HG02588 (cell line): ENCODE measurements at regions not wholly inside any gene's neighbourhood (a gene's known extent, or its start where the extent isn't known, plus 50 kb on each side); places are given as distances from the start of the nearest gene placed in this dataset.

Experiments used
- ATAC-seq: cut with Tn5 transposase; IDR thresholded peaks from one replicate; pipeline ENCODE4 v1.9.1; 2021; ENCODE audit warnings: mild to moderate bottlenecking, moderate library complexity; ENCODE audit not compliant: unreplicated experiment

DNA sequence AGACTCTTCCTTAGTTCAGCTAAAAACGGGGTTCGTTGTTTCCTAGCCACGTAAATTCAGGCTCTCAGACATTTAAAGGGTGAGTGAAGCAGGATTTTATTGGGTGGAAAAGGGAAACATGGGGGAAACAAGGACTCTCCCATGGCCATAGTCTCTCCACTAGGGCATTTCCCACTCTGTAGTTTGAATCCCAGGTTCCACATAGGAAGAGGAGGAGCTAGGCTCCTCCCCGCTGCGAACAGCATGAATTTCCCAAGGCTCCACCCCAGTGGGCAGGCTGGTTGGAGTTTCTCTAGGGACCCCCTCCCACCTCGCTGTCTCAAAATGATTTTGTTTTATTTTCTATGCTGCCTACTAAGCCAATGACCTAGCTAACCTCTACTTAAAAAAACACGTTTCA is 2170.8 kb upstream of the PCDH20 start:
- no peak for ATAC-seq

DNA sequence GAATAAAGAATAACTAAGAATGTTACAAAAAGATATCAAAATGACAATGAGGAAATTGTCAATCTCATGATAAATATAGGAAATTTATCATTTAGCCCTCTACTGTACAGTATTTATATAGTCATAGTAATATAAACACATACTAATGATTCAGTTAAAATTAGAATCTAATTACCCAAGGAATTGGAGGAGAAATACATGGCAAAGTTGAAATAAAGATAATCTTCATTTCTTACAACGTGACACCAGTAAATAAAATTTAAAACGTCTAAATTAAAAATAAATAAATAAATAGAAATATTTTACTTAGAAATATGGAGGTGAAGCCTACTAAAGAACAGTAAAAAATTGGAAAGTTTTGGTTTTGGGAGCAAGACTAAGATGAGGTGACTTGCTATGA is 2163.1 kb upstream of the PCDH20 start:
- ATAC-seq = no peak

DNA sequence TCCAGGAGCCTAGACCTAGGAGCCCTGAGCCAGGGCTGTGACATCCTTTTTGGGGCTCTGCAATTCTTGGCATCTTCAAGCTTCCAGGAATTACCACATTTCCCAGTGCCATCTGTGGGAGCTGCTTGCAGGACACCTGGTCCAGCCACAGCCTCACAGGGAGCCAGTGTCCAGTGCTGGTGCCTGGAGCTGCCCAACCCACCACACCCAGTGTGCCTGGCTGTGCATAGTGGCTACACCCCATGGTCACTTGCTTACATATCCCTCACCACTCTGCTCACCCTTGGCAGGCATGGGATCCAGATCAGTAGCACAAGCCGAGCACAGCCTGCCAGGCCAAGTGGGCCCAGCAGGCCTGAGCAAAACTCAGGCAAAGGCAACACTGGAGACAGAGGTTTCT is 2151.4 kb upstream of the PCDH20 start:
- no peak for ATAC-seq

DNA sequence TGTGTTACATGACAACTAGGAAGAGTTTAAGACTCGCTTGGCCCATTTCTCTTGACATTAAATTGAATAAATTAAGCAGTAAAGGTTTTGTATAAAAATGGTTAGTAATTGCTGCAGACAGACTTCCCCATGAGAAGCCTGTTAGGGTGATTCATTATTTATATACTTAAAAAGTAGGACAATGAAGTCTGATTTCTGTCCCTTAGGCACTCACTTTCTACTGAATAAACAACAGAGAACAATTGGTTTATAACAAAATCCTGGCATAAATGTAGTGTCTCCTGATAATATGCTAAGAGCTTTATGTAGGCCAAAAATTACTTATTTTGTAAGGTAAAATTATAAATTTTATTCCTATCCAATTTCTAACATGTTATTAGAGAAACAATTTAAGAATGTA is 2138.5 kb upstream of the PCDH20 start:
- no peak for ATAC-seq

DNA sequence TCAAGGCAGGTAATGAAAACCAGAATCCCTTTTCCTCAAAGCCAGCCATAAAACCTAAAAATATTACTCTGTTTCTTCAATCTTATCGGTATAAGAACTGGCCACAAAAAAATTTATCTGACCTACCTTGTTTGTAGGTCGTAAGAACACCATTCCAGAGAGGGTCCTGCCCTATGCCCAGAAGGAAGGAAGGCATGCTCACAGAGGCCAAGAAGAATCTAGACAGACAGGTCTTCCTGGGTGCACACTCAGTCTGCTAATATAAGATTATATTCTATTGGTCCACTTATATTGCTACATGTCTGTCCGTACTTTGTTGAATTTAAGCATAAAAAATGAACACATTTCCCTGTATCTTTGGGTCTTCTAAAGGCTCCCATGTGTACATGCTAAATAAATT is 2136.1 kb upstream of the PCDH20 start:
- no peak for ATAC-seq

DNA sequence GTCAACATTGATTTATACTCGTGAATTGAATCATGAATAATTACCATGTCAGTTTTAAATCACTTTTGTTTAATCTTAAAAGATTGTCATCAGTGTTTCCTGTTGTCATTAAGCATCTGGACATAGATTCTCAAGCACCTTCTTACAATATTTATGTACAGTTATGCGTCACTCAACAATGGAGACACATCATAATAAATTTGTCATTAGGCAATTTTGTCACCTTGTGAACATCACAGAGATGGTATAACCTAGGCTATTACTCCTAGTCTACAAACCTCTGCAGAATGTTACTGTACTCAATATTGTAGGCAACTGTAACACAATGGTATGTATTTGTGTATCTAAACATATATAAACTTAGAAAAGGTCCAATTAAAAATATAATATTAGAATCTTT is 2130.9 kb upstream of the PCDH20 start:
- no peak for ATAC-seq

DNA sequence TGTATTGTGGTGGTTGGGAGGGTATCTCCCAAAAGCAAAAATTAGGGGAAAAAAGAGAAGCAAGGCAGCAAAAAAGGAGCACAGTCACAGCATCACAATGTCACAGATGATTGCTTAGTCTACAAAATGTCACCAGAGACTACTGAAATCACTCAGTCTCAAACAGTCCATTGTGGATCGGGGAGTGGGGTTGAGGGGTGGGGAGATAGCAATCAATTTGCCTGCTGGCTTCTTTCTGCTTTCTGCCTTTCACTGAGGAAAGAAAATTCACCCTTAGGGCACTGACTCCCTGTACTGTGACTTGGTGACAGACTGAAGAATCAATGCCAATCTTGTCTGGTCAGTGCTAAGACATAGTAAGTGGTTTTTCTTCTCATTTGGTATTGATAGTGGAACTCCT is 2127.1 kb upstream of the PCDH20 start:
- no peak for ATAC-seq

DNA sequence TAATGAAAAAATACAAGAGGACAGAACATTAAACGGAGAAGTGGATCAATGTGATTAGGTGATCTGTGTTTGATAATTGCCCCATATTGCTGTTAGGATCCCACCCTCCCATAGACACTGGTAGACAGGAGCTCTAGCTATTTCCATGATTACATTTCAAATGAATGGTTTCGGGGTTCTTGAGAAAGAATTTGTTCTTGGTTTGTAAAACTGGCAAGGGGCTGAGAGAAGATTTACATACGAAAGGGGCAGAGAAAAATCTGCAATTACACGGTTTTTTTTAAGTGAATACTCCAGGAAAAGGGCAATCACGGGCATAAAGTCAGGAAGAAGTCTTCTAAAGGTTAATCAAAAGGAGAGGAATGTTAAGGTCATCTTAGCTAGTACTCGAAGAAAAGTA is 2125.7 kb upstream of the PCDH20 start:
- no peak for ATAC-seq

DNA sequence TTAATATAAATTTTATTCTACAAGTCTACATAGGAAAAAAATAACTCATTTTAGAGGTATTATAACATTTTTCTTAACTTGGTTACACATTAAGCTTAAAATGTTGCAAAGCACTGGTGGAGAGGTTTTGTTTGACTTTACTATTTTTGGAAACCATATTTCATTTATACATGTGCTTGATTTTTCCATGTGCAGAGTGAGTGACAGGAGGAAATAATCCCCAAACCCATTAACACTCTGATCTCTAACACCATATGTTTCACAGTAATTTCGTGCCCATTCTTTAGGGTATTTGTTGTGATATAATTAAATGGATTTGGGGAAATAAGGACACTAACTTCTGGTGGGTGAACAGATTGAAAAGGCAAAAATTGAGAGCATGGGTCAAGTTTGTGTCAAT is 2124.4 kb upstream of the PCDH20 start:
- ATAC-seq = no peak

DNA sequence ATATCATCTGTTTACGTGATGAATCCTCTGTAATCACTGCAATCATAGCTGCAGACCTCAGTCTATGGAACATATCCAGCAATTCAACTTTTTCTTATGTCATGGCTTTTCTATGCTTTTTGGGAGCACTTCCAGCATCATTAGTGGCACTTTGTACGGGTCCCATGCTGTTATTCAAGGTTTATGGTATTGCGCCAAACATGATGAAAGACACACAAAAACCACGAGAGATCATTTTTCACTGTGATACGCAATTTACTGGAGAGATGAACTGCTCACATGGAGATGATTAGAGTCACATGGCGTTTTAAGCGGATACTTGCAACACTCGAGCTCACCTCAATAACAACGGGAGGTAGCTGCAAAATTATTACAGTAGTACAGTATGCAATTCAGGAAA is 2101.7 kb upstream of the PCDH20 start:
- ATAC-seq = no peak

DNA sequence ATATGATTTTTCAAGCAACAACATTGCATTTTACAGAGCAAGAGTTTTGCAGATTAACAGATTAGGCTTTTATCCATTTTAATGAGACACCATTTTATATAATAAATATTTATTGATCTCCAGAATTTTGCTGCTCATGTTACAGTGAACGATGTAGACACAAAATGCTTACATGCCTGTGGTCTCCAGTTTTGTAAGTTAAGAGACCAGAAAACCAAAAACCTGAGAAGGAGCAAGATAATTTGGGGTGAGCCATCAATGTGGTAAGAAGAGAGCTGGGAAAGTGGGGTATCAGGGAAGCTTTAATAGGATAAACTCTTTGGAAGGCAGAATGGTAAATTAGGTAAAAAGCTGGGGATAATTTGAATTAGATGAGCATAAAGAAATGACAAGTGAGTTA is 2100.5 kb upstream of the PCDH20 start:
- ATAC-seq = no peak

DNA sequence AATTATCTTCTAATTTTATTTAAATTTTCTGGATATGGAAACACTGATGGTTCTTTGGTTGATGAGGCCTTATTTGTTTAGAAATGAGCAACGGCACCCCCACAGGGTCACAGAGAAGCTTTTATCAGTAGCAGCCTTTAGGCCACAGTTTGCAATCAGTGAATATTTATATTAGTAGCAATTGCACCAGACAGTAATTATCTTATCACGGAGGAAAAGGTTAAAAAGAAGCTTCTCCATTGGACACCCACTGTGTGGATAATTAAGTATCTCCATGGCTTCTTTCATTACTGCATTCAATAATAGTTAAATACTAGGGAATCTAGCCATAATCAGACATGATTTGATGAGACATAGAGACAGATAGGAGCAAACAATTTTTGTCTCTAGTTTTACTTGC is 2099.2 kb upstream of the PCDH20 start:
- no peak for ATAC-seq

DNA sequence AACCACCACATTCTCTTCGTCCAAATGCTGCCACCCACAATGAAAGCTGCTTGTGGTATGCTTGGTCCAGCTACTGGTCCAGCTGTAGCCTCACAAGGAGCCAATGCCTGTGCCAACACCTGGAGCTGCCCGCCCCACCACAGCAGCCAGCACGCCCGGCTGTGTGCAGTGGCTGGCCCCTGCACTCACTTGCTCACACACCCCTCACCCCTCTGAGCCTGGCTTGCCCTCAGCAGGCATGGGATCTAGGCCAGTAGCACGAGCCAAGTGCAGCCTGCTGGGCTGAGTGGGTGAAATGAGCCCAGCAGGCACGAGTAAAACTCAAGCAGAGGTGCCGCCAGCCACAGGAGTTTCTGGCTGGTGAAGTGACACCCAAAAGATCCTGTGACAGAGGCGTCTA is 2096.4 kb upstream of the PCDH20 start:
- ATAC-seq = no peak

DNA sequence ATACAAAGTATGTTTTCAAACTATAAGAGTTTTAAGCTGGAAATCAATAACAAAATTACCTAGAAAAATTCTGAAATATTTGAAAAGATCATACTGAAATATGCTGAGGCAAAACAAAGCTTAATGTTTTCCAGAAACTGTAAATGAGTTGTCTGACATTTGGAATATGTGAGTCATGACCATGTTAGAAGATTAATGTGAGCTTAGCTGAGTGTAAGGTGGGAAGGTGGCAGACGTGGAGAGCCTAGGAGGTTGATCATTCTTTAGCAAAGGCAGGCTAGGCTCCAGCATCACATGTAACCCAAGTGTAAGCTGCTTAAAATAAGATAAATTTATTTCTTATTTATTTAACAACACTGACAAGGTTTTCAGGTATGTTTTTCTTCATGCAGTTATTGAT is 2086.1 kb upstream of the PCDH20 start:
- ATAC-seq = no peak

DNA sequence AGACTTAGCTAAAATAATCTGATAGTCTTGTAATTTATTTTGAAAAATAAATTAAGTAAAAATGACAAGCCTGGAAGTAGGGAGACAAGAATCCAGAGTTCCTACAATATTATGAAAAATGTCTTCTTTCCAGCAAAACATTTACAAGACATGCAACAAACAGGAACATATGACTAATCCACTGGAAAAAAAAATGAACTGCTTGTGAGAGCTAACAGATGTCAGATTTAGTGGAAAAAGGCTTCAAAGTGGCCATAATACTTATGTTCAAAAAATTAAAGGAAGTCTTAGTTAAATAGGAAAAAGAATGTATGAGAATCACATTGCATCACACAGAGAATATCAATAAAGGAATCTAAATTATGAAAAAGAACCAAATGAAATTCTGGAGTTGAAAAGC is 2082.0 kb upstream of the PCDH20 start:
- ATAC-seq = no peak

DNA sequence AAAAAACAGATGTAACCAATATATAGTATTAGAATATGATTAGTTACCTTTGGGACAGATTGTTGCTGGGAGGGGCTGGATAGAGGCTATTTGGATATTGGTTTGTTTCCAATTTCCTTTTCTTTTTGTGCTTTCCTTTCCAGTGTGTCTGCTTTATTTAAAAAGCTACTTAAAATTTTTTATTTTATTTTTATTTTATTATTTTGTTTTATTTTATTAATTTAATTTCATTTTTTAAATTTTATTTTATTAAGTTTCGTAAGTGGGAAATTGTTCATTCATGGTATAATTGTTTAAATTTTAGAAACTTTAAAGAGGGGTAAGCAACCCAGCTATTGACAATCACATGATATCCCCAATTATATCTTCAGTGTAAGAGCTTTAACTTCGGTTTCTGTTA is 2077.0 kb upstream of the PCDH20 start:
- no peak for ATAC-seq

DNA sequence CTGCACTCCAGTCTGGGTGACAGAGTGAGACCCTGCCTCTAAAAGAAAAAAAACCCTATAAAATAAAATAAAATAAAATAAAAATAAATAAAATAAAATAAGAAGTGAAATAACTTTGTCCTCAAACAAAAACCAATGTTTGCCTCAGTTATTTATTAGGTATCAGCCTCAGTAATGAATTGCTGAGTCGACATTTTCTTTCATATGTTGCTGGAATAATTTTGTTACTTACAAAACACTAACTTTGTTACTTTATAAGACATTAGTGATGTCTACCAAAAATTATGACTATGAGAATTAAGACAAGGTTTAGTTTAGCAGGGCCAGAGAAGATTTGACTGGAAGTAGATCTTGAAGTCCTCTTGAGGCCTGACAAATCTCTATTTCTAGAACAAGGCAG is 2074.5 kb upstream of the PCDH20 start:
- no peak for ATAC-seq

DNA sequence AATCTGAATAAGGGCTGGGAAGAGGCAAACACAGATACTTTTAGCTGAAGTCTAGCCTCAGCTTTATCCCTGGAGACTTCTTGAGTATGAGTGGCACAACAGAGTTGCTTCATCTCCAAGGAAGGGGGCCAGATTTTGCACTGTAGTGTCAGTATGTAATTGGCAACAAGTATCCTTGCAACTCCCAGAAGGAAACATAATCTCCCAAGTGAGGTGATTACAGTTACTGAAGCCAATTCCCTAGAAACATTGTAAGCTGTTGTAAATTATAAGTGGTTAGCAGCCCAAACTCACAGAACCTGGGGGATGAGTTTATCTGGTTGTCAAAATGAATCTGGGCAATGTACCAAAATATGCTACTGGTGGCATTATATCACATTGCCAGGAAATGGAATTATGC is 2065.7 kb upstream of the PCDH20 start:
- ATAC-seq = no peak

DNA sequence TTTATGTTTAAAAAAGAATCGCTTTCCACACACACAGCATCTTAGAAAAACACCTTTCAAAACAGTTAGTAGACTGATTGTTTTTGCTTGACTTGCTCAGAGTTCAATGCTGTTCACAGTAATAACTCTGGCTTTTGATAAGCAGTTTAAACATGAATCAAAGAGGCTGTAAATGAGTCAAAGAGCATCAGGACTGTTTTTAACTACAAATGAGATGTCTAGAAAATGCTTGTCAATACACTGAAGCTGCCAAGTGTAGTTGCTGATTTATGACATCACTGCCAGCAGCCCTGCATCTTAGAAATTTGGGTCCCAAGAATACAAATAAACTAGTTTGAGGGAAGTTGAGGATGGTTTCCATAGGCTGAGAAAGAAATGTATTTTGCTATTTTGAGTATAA is 2057.1 kb upstream of the PCDH20 start:
- ATAC-seq = no peak

DNA sequence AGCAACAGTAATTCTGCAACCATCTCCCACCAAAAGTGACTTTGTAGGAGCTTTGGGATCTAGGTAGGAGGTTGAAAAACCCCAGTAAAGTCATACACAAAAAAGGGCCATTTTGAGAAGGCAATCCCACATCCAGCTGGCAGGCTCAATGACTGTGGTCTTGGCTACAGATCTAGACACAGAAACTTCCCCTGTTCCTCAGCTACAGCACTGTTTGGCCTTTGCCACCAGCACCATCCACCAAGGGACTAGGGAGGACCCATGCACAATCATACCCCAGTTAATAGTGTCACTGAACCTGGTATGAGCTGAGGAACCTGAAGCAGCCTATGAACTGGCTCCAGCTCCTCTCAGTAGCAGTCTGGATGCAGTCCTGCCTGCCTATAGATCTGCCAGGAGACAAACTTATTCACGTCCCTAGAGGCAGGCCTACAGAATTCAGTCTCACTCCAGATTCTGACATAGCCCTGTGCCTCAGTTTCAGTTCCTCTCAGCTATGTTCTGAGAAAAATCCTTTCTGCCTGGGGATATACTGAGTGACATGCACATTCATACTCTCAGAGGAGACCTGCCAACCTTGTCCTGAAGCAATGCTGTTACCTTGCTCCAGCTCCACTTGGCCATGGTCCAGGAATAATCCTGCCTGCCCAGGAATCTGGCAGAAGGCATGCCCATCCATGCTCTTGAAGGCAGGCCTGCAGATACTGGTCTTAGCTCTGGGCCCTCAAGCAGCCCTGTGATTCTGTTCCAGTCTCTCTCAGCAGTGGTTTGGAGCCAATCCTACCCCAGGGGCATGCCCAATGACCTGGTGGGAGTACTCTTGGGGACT is 2048.3 kb upstream of the PCDH20 start:
- ATAC-seq = peak; percentile 96

DNA sequence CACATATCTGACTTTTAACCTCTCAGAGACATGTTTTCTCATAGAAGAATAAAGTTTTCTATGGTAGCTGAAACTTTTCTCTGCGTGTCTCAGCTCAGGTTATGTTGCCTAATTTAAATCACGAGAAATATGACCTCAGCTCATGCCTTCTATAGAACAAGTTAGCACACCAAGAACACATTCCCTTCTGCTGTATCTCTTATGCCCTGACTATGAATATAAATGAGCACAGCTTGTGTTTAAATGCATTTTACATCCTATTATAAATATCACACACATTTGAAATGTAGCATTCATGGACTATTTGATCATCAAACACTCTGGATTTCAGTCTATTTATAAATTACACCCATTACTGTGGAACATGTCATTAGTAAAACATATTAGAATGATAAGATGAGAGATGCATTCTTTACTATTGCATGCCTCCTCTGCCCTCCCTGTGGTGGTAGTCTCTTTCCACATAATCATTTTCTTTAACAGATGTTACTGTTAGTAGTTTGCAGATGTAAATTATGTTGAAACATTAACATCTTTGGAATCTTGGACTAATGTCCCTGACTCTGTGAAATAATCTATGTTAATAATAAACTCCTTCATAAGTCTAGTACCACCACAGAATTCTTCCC is 2044.9 kb upstream of the PCDH20 start:
- no peak for ATAC-seq

DNA sequence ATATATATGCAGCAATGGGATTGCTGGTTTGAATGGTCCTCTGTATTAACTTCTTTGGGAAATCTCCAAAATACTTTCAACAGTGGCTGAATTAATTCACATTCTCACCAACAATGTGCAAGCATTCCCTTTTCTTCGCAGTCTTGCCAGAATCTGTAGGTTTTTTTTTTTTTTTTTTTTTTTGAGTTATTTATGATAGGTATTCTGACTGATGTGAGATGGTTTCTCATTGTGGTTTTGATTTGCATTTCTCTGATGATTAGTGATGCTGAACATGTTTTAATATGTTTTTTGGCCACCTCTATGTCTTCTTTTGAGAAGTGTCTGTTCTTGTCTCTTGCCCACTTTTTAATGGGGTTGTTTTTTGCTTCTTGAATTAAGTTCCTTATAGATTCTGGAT is 2041.5 kb upstream of the PCDH20 start:
- ATAC-seq = no peak

DNA sequence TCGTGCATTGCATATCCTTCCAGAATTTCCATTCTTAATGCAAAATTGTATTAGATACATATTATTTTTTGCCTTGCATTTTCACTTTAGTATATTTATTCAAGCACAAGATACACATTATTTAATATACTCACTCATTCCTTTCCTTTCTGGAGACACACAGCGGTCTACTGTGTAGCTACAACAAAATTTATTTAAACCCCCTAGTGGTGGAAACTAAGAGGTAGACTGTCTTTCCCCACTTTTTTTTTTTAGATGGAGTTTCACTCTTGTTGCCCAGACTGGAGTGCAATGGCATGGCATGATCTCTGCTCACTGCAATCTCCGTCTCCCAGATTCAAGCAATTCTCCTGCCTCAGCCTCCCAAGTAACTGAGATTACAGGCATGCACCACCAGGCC is 2040.3 kb upstream of the PCDH20 start:
- no peak for ATAC-seq
